SK-MEL-5 (cell line): ENCODE measurements at regions not wholly inside any gene's neighbourhood (a gene's known extent, or its start where the extent isn't known, plus 50 kb on each side); places are given as distances from the start of the nearest gene placed in this dataset.
"Not testable (repeated sequence)": the region's sequence is repeated elsewhere in the genome, so short reads cannot be mapped to it uniquely, and the experiment has no call there.

ENCODE experiments used
- DNase-seq: peaks from one replicate; pipeline ENCODE4 v3.0.0-alpha.2; 2016; ENCODE audit warnings: low read depth, low spot score
- in situ Hi-C: cut with HindIII; loops from 2 replicates; pipeline ENCODE4 v1.10.0; 2016; ENCODE audit warnings: low sequenced_read_pairs, high pct_unique_total_duplicates, low pct_unique_long_range_greater_than_20kb

DNA sequence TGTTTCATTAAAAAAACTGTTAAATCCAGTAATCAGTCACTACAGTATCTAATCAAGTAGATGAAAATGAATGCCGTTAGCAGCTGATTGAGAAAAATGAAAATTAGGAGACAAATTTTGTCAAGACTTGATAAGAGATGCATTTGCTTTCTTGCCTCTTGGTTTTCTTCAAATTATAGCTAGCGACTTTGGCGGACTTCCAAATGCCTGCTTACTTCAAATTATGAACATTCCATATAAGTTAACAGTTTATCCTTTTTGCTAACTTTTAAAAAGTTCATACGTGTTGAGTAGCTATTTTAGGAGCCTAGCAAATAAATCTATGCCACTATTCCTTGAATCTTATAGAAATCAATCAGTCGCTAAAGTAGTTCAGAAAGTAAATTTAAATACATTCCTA, 58.8 kb downstream of the PPP4R3C start:
- no peak for DNase-seq
- in situ Hi-C loops = no loop called here

DNA sequence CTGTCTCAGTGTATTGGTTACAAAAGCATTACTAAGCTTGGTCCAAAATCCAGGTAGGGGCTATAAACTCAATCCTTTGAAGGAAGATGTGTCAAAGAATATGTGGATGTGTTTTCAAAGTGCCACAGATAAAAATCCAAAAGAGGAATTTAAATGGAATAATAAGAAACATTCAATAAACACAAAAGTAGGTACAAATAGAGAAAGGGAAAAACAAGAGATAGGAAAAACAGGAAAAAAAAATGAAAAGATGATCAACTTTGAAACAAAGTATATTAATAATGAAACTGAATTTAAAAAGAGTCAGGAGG, 64.0 kb downstream of the PPP4R3C start:
- DNase-seq = no peak
- in situ Hi-C loops = no loop called here

DNA sequence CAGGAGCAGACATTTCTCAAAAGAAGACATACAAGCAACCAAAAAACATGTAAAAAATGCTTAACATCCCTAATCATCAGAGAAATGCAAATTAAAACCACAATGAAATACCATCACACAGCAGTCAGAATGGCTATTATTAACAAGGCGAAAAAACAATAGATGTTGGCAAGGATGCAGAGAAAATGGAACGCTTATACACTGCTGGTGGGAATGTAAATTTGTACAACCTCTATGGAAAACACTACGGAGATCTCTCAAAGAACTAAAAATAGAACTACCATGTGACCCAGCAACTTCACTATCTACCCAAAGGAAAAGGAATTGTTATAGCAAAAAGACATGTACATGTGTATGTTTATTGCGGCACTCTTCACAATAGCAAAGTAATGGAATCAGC, 71.5 kb downstream of the PPP4R3C start:
- no peak for DNase-seq
- in situ Hi-C loops = no loop called here

DNA sequence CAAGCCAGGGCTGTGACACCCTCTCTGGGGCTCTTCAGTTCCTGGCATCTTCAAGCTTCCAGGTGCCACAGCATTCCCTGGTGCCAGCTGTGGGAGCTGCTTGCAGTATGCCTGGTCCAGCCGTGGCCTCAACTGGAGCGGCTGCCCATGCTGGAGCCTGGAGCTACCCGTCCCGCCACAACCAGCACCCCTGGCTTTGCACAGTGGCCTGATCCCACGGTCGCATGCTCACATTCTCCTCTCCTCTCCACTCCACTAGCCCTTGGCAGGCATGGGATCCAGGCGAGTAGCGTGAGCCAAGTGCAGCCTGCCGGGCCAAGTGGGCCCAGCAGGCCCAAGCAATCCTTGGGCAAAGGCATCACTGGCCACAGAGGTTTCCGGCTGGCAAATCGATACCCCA, 81.7 kb downstream of the PPP4R3C start:
- in situ Hi-C loops = no loop called here
- no peak for DNase-seq

DNA sequence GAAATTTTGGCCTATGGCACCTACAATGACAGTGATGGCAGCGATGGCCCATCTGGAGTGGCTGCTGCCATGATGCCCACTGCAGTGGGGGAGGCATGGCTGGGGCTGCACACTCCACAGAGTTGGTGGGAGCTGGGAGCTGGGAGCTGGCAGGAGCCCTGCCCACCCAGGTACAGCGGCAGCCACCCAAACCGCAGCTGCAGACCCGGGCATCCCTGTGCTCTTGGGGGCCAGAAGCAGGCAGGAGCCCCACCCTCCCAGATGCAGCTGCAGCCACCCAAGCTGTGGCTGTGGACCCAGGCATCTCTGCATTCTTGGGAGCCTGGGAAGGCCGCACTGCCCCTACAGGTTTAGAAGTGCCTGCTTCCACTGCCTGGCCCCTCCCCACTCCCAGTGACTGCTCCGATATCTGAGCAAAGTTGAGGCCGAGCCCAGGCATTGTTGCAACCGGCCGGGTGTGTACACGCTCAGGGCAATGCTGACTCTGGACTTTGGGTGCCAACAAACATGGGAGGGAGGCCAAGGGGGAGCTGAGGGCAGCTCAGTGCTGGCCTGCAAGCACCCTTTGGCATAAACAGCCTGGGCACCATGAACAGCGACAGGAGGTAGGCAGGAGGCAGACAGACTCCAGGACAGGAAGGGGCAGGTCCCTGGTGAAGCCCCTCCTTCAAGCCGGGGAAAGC, 82.8 kb downstream of the PPP4R3C start:
- in situ Hi-C loops = no loop called here
- no peak for DNase-seq

DNA sequence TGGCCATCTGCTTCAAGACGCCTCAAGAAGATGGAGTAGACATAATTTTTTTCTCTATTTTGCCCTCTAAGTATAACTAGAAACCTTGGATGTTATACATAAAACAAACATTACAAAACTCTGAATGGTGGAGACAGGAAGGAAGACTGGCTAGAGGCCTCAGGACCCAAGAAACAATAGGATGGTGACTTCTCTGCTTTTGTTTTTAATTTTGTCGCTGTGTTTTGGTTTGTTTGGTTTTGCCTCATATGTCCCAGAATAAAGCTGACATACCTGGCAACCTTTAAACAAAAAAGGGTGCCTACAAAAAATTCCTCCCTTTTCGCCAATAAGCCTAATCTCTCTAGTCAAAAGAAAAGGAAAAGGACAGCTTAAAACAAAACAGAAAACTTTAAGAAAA, 109.1 kb downstream of the PPP4R3C start:
- no peak for DNase-seq
- in situ Hi-C loops = no loop called here

DNA sequence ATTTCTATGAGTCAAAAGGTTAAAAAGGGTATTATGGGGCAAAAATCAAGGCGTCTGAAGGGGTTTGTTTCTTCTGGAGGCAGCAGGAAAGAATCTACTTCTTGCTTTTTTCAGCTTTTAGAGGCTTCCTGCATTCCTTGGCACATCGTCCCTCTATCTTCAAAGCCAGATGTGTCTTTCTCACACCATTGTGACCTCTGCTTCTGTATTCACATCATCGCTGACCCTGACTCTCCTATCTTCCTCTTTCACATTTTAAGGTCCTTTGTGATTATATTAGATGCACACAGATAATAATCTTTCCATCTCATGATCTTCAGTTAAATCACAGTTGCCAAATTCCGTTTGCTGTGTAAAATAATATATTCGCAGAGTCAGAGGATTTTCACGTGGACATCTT, 112.7 kb downstream of the PPP4R3C start:
- in situ Hi-C loops = no loop called here

DNA sequence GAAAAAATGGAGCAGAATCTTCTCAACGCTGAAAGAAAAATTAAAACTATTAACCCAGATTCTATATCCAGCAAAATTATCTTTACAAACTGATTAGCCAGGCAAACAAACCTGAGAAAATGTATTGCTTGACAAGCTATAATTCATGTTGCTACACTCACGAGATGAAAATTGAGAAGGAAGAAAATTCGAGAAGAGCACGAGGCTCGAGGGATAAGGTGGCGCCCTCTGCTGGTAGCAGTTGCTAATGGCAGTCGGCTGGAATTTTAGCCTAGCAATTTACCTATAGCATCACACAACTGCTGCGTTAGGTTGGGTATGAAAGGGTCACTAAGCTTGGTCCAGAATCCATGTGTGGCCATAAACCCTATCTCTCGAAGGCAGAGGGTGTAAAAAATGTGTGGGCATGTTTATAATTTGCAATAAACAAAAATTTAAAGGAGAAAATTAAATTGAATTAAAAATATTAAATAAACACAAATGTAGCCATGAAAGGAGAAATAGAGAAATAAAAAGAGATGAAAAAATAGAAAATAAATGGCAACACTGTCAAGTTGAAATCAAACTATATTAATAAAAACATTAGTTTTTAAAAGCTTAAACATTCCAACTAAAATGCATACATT, 126.6 kb downstream of the PPP4R3C start:
- in situ Hi-C loops = no loop called here
- peak; percentile 42 for DNase-seq

More for the DNA sequence above, 112.7 kb downstream of the PPP4R3C start:
- DNase-seq = no peak

DNA sequence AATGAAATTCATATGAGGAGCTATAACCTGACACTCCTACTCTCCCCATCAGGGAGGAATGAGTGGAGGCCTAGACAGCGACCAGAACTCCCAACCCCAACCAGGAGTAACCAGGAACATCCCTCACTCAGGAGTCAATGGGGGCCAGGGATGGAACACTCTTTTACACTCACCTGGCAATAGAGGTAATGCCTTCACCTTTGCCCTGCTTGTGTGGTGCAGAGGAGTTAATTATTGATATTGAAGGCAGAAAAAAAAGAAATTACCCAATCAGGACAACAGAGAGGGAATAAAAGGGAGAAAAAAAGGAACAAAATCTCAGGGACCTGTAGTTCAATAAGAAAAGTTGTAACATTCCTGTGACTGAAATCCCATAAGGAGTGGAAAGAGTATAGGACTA, 141.5 kb downstream of the PPP4R3C start:
- no peak for DNase-seq
- in situ Hi-C loops = no loop called here

DNA sequence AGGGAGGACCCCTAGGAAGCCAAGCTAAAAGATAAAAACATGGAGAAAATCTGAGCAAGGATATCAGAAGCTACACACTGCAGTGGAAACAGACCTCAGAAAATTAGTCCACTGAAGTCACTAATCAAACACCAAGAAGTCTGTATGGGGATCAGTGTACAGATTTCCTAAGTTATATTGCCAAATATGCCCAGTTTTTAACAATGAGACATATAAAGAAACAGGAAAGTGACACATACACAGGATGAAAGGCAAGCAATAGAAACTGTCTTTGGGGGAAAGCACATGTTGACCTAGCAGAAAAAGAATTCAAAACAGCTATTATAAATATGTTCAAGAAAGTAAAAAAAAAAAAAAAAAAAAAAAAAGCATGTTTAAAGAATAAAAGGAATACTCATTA, 153.7 kb downstream of the PPP4R3C start:
- in situ Hi-C loops = no loop called here
- DNase-seq = no peak

DNA sequence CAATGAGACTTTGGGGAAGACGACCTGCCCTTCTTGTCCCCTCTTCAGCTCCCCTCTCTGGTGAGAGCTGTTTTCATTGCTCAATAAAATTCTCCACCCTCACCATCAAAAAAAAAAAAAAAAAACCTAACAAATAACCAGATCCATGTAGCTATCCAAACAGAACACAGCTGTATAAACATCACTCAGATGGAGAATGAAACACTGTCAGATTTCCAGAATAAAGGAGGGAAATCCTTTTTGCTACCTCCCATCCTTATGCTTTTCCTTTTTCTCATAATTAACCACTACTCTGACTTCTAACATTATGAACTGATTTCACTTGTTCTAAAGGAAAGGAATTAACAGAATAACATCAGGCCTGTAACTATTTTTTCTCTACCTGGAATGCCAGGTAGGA, 155.6 kb downstream of the PPP4R3C start:
- DNase-seq = no peak
- in situ Hi-C loops = no loop called here

DNA sequence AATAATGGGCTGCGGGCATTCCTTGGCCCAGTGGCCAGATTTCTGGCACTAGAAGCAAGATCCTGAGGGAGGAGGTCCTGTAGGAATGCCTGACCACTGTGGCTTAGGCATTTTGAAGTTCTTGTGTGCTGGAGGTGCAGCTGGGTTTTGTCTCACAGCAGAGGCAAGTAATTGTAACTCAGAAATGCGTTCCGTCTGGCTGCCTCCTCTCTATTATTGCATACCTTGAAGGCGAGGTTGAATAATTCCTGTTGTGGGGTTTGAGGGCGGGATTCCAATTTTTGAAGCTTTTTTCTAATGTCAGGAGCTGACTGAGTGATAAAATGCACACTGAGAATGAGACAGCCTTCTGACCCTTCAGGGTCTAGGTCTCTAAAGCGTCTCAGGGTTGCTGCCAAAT, 170.6 kb downstream of the PPP4R3C start:
- DNase-seq, in situ Hi-C loops: not testable (repeated sequence)

DNA sequence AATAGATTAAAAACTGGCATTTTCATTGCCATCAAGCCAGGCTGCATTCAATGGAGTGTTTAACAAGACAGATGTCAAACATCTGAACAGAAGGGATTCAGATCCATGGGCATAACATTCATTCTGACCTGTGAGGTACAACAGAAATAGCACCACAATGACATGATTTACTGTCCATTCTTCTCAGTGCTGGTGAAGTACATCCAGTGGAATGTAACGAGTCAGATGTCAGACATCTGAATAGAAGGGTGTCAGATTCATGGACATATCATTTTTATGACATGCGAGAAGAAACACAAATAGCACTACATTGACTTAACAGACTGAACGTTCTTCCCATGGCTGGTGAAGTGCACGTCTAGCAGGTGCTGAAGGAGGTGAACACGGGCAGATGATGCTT, 186.4 kb downstream of the PPP4R3C start:
- no peak for DNase-seq
- in situ Hi-C loops = no loop called here

DNA sequence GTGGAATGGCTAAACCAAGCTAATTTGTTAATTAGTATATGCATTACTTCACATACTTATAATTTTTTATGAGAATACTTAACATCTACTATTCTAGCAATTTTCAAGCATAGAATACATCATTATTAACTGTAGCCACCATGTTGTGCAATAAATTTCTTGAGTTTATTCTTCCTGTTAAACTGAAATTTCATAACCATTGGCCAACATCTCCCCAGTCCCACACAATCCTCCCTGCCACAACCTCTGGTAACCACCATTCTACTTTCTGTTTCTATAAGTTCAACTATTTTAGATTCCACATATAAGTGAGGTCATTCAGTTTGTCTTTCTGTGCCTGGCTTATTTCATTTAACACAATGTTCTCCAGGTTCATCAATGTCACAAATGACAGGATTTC, 208.5 kb downstream of the PPP4R3C start:
- no peak for DNase-seq
- in situ Hi-C loops = no loop called here

DNA sequence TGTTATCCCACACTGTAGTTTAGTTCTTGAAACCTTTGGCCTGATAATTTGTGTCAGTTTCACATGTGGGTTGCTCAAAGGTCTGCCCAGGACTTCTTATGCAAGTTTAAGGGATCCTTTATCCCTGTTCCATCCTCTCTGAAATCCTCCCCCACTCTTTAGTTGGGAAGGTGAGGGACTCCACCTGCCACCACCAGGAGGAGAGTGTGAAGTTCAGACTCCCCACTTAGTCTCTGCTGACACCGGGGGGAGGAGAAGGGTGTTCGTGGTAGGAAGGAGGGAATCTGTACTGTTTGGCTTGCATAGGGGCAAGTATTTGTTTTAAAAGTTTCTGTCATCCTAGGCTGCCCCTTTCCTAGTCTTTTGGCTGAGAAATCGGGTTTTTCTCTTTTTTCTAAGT, 211.8 kb downstream of the PPP4R3C start:
- in situ Hi-C loops = no loop called here
- no peak for DNase-seq

DNA sequence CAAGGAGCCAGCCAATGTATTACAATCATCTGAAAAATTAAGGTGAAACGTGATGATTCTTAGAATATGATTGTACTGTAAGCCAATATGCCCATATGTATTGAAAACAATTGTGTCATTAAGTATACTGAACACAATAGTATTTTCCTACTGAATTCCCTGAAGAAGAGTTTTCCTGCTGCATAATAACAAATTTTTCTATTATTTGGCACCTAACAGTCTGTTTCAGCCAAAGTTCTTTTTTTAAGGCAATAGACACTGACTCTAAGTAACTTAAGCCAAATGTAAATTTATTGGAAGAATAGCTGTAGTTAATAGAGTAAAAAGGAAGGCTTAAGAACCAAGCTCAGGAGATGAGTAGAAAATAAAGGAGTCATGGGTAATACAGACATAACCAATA, 220.6 kb downstream of the PPP4R3C start:
- in situ Hi-C loops = no loop called here
- no peak for DNase-seq

DNA sequence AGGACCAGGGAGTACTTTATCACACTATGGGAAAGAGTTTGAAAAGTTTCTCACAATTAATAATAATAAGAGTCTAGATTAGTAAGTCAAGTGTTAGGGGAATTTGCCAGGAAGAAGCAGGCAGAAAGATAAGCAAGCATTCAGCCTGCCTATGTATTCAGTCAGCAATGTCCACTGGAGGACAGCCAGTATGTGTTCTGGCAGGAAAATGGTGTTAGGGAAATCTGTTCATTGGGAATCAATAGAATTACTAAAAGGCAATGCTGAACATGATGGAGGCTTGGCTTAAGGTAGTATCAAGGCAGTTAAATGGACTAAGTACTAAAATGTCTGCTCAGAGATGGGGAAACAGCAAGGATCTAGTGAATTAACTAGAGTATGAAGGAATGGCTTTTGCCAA, 221.2 kb downstream of the PPP4R3C start:
- no peak for DNase-seq
- in situ Hi-C loops = no loop called here

DNA sequence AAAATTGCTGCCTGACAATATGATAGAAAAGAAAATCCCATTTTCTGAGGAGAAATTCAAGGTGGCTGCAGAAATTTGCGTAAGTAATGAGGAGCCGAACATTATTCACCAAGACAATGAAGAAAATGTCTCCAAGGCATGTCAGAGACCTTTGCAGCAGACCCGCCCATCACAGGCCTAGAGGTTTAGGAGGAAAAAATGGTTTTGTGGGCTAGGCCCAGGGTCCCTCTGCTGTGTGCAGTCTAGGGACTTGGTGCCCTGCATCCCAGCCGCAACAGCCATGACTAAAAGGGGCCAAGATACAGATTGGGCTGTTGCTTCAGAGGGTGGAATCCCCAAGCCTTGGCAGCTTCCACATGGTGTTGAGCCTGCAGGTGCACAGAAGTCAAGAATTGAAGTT, 223.1 kb downstream of the PPP4R3C start:
- DNase-seq, in situ Hi-C loops: not testable (repeated sequence)

DNA sequence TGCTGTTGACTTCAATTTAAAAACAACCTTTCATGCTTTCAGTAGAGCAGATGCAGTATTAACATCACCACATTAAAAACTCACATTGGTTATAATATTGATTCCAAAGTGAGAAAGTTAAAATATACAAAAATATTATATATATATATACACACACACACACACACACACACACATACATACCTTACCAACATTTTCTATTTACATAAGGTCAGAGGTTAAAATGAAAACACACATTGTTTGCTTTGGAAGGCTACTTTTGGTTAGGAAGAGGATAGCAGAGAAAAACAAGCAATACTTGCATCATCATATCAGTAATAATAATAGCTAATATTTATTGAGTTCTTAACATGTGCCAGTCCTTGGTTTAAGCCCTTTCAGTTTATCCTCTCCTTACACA, 226.5 kb downstream of the PPP4R3C start:
- in situ Hi-C loops = no loop called here
- no peak for DNase-seq

DNA sequence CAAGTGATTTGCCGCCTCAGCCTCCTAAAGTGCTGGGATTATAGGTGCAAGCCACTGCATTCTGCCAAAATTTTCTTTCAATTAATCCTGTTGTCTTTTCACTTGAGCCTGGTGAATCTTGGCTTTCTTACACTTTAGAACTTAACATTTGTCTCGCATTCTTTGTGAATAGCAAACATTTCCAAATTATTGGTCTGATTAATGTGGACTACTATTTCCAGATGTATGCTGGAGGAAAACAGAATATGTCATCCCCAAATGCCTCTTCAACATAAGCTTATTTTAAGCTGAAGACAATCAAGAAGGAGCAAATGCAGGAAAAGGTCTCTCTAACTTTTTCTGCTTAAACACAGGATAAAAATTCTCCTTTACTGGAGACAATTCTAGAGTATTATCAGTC, 233.4 kb downstream of the PPP4R3C start:
- in situ Hi-C loops = no loop called here
- DNase-seq = no peak
